ACC112 (cell line): ENCODE measurements at regions not wholly inside any gene's neighbourhood (a gene's known extent, or its start where the extent isn't known, plus 50 kb on each side); places are given as distances from the start of the nearest gene placed in this dataset.

Experiments used
- H2AFZ ChIP-seq: fragments of 200-600 bp; sonication (generic); one replicate; pipeline ENCODE4 v1.6.0; 2017; ENCODE audit warnings: antibody characterized with exemption, low read length; ENCODE audit not compliant: unreplicated experiment
- H3K27ac ChIP-seq: fragments of 200-600 bp; sonication (generic); 2 replicates; pipeline ENCODE4 v1.5.1; 2014; ENCODE audit warnings: low read depth, mild to moderate bottlenecking, antibody characterized with exemption, low read length, moderate library complexity
- H3K27me3 ChIP-seq: fragments of 200-600 bp; sonication (generic); 2 replicates; pipeline ENCODE4 v1.6.1; 2014; ENCODE audit warnings: mild to moderate bottlenecking, antibody characterized with exemption, low read length, moderate library complexity, mixed read lengths; ENCODE audit not compliant: insufficient read depth
- H3K36me3 ChIP-seq: fragments of 200-600 bp; sonication (generic); 2 replicates; pipeline ENCODE4 v1.6.1; 2016; ENCODE audit warnings: mild to moderate bottlenecking, antibody characterized with exemption, low read length, moderate library complexity, mixed read lengths; ENCODE audit not compliant: insufficient read depth
- H3K4me1 ChIP-seq: fragments of 200-600 bp; sonication (generic); one replicate; pipeline ENCODE4 v1.6.1; 2016; ENCODE audit warnings: low read length, mixed read lengths; ENCODE audit not compliant: insufficient read depth, unreplicated experiment, control insufficient read depth
- H3K4me3 ChIP-seq: fragments of 200-600 bp; sonication (generic); 2 replicates; pipeline ENCODE4 v1.5.1; 2014; ENCODE audit warnings: mild to moderate bottlenecking, low read depth, low read length
- H3K79me2 ChIP-seq: fragments of 200-600 bp; sonication (generic); one replicate; pipeline ENCODE4 v1.6.0; 2016; ENCODE audit warnings: low read length; ENCODE audit not compliant: control insufficient read depth, unreplicated experiment, insufficient read depth

- Histone ChIP-seq H3K27me3 (0 out of 2 replicates have a peak, but pooled peaks cover 1% of the 10 kb centered on the region), H3K4me1 (no peaks in the 10 kb centered on the region), H3K36me3 (no peaks in the 10 kb centered on the region), H2AFZ (no peak overlapping the region), H3K27ac (no peak overlapping the region), H3K79me2 (no peaks in the 10 kb centered on the region), H3K4me3 (no peak overlapping the region)
Observed at GRCh38 chr21:41076064-41076463, 91.9 kb upstream of the BACE2 start.

DNA sequence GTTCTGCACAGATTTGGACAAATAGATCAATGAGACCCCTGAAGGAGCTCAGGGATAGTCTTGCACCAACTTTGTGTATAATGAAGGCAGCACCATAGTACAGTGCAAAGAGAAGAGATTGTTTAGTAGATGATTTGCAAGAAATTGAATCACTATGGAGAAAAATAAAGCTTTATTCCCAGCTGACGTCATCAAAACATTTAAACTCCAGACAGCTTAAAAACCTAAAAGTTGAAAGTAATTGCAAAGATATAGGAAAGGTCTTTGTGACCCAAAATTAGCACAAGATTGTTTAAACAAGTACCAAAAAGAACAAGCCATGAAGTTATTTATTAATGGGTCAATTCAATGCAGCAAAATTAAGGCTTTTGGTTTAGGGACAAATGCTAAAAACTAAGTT, 88.8 kb upstream of the BACE2 start:
- Histone ChIP-seq H3K79me2 (no peaks in the 10 kb centered on the region), H3K27me3 (0 out of 2 replicates have a peak, but pooled peaks cover 4% of the 10 kb centered on the region), H3K4me1 (no peaks in the 10 kb centered on the region), H3K4me3 (no peak overlapping the region), H3K27ac (no peak overlapping the region), H3K36me3 (no peaks in the 10 kb centered on the region), H2AFZ (no peak overlapping the region)

DNA sequence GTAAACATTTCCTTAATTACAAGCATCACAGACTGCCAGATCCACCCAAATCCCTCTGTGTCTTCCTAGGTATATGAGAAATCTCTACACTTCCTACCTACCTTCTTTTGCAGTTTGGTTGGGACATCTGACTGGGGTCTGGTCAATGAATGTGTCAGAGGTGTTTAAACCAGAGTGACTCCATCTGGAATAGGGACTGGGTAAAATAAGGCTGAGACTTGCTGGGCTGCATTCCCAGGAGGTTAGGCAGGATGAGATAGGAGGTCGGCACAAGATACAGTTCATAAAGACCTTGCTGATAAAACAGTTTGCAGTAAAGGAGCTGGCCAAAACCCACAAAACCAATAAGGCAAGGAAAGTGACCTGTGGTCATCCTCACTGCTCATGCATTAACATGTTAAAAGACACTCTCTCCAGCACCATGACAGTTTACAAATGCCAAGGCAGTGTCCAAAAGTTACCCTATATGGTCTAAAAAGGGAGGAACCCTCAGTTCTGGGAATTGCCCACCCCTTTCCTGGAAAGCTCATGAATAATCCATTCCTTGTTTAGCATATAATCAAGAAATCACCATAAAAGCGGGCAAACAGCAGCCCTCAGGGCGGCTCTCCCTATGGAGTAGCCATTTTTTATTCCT, 87.4 kb upstream of the BACE2 start:
- H3K79me2 ChIP-seq, result no peaks in the 10 kb centered on the region
- H3K27me3 ChIP-seq, result 0 out of 2 replicates have a peak, but pooled peaks cover 4% of the 10 kb centered on the region
- H3K27ac ChIP-seq, result no peak overlapping the region
- no peaks in the 10 kb centered on the region for H3K36me3 ChIP-seq
- no peak overlapping the region for H2AFZ ChIP-seq
- no peaks in the 10 kb centered on the region for H3K4me1 ChIP-seq
- H3K4me3 ChIP-seq, result no peak overlapping the region

DNA sequence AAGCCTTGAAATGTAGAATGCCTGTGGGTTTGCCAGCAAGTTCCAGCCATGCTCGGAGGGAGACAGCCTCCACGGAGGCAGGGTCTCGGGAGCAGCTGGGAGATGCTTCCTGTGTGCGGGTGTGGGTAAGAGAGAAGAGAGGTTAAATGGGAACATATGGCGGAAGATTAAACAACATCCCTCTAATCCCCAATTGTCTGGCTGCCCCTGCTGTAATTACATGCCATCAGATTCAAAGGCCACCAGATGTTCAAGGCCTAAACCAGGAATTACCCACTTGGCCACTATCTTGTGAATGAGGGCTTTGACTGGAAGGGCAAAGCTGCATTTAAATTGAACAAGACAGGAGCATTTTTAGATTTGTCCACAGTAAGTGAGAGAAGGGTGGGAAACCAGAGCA, 81.4 kb upstream of the BACE2 start:
- H2AFZ ChIP-seq, result no peak overlapping the region
- H3K4me1 ChIP-seq, result no peaks in the 10 kb centered on the region
- no peak overlapping the region for H3K27ac ChIP-seq
- no peaks in the 10 kb centered on the region for H3K27me3 ChIP-seq
- H3K4me3 ChIP-seq, result no peak overlapping the region
- H3K79me2 ChIP-seq, result no peaks in the 10 kb centered on the region
- H3K36me3 ChIP-seq, result no peaks in the 10 kb centered on the region

DNA sequence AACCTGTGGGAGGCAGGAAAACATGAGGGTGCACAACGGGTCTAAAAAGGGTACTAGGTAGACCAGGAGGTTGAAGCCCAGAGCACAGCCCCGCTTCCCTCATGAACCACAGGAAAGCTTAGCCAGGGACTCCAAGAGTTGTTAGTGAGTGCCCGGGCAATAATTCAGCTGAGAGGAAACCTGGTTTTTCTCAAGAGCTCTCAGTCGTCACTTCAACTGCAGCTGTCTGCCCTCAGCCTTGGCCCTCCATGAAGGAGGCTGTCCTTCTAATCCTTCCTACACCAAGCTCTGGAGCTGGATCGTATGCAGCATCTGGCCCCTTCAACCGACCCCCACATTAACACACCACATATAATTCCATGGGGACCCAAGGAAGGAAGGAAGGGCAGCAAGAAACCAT, 77.0 kb upstream of the BACE2 start:
- no peak overlapping the region for H3K27ac ChIP-seq
- H3K27me3 ChIP-seq, result no peaks in the 10 kb centered on the region; the same call in 1 of the 2 replicates

GRCh38 chr21:41091616-41092015, 76.3 kb upstream of the BACE2 start:
- H3K79me2 ChIP-seq, result no peaks in the 10 kb centered on the region
- no peaks in the 10 kb centered on the region for H3K4me1 ChIP-seq
- no peak overlapping the region for H2AFZ ChIP-seq
- no peaks in the 10 kb centered on the region; the same call in 1 of the 2 replicates for H3K27me3 ChIP-seq
- no peak overlapping the region for H3K4me3 ChIP-seq
- H3K36me3 ChIP-seq, result no peaks in the 10 kb centered on the region
- H3K27ac ChIP-seq, result no peak overlapping the region

More for the DNA sequence above, 77.0 kb upstream of the BACE2 start:
- H3K4me3 ChIP-seq, result no peak overlapping the region
- no peaks in the 10 kb centered on the region for H3K4me1 ChIP-seq
- H2AFZ ChIP-seq, result no peak overlapping the region
- H3K36me3 ChIP-seq, result no peaks in the 10 kb centered on the region
- H3K79me2 ChIP-seq, result no peaks in the 10 kb centered on the region

- H3K36me3 ChIP-seq, result no peaks in the 10 kb centered on the region
- H2AFZ ChIP-seq, result no peak overlapping the region
- no peaks in the 10 kb centered on the region for H3K79me2 ChIP-seq
- no peak overlapping the region for H3K4me3 ChIP-seq
- no peaks in the 10 kb centered on the region for H3K4me1 ChIP-seq
- no peaks in the 10 kb centered on the region; the same call in 1 of the 2 replicates for H3K27me3 ChIP-seq
- no peak overlapping the region for H3K27ac ChIP-seq
Observed at GRCh38 chr21:41092312-41092711, 75.6 kb upstream of the BACE2 start.

DNA sequence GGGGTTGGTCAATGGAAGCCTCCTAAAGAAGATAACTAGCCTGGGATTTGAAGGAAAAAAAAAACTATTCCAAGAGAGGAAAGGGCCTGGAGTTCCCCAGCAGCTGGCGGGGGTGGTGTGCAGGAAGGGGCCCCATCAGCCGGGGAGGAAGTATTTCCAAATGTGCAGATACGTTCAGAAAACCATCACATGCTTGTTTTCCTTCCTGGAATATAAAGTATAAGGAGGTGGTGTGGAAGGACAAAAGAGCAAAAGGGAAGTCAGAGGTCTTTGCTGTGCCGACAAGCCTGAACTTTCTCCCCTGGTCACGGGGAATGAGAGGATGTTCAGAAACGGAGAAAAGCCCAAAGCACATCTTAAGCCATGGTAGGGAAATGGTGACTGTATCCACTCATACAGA, 72.0 kb upstream of the BACE2 start:
- no peak overlapping the region for H3K4me3 ChIP-seq
- no peak overlapping the region for H3K27ac ChIP-seq
- no peak overlapping the region for H2AFZ ChIP-seq
- peaks cover 14% of the 10 kb centered on the region for H3K27me3 ChIP-seq
- no peaks in the 10 kb centered on the region for H3K4me1 ChIP-seq
- no peaks in the 10 kb centered on the region for H3K79me2 ChIP-seq
- H3K36me3 ChIP-seq, result no peaks in the 10 kb centered on the region

GRCh38 chr21:41098076-41098475, 69.9 kb upstream of the BACE2 start:
- Histone ChIP-seq H2AFZ (no peak overlapping the region), H3K27me3 (peaks cover 20% of the 10 kb centered on the region; the same call in 1 of the 2 replicates), H3K36me3 (no peaks in the 10 kb centered on the region), H3K27ac (no peak overlapping the region), H3K79me2 (no peaks in the 10 kb centered on the region), H3K4me3 (no peak overlapping the region), H3K4me1 (no peaks in the 10 kb centered on the region)

GRCh38 chr21:41098481-41099042, 69.4 kb upstream of the BACE2 start:
- Histone ChIP-seq H3K36me3 (no peaks in the 10 kb centered on the region), H3K79me2 (no peaks in the 10 kb centered on the region), H3K4me1 (no peaks in the 10 kb centered on the region), H3K27ac (no peak overlapping the region), H2AFZ (no peak overlapping the region), H3K27me3 (peaks cover 20% of the 10 kb centered on the region; the same call in 1 of the 2 replicates), H3K4me3 (no peak overlapping the region)

- no peak overlapping the region for H3K27ac ChIP-seq
- H3K4me1 ChIP-seq, result no peaks in the 10 kb centered on the region
- H3K79me2 ChIP-seq, result no peaks in the 10 kb centered on the region
- no peak overlapping the region for H2AFZ ChIP-seq
- no peak overlapping the region for H3K4me3 ChIP-seq
- peaks cover 28% of the 10 kb centered on the region for H3K27me3 ChIP-seq
- H3K36me3 ChIP-seq, result no peaks in the 10 kb centered on the region
Observed at GRCh38 chr21:41100826-41101550, 67.0 kb upstream of the BACE2 start.
